HEK293T (cell line): ENCODE measurements at regions not wholly inside any gene's neighbourhood (a gene's known extent, or its start where the extent isn't known, plus 50 kb on each side); places are given as distances from the start of the nearest gene placed in this dataset.
"Not testable (repeated sequence)": the region's sequence is repeated elsewhere in the genome, so short reads cannot be mapped to it uniquely, and the experiment has no call there.

Source experiments
- CTCF ChIA-PET: fragments of 350-600 bp; formaldehyde crosslinking; extraction: SDS; loops from one replicate; lab custom pipeline; 2021; ENCODE audit warnings: antibody characterized with exemption, inconsistent platforms; lab: Yijun Ruan, JAX
- POLR2A ChIA-PET: fragments of 350-600 bp; formaldehyde crosslinking; extraction: SDS; loops from one replicate; lab custom pipeline; 2020; ENCODE audit warnings: antibody characterized with exemption, inconsistent platforms; lab: Yijun Ruan, JAX
- DNase-seq: peaks from one replicate; pipeline ENCODE4 v3.0.0; 2012; ENCODE audit warnings: mixed read lengths; ENCODE audit errors: extremely low spot score
- ARNT ChIP-seq: fragments of 450-650 bp; IDR thresholded peaks from 2 replicates; pipeline ENCODE4 v1.6.1; 2017; ENCODE audit warnings: mild to moderate bottlenecking
- BHLHE40 ChIP-seq: fragments of 450-650 bp; IDR thresholded peaks from 2 replicates; pipeline ENCODE4 v1.6.1; 2016; ENCODE audit warnings: mild to moderate bottlenecking, moderate library complexity, borderline replicate concordance
- CTBP1 ChIP-seq: fragments of 450-650 bp; IDR thresholded peaks from 2 replicates; pipeline ENCODE4 v1.6.1; 2016; ENCODE audit warnings: borderline replicate concordance
- ELF4 ChIP-seq: fragments of 450-650 bp; IDR thresholded peaks from 2 replicates; pipeline ENCODE4 v1.6.1; 2017; ENCODE audit warnings: antibody characterized with exemption
- FOXA1 ChIP-seq: fragments of 450-650 bp; IDR thresholded peaks from 2 replicates; pipeline ENCODE4 v1.6.1; 2016; ENCODE audit warnings: mild to moderate bottlenecking
- FOXK2 ChIP-seq: fragments of 450-650 bp; IDR thresholded peaks from 2 replicates; pipeline ENCODE4 v1.6.1; 2016; ENCODE audit warnings: mild to moderate bottlenecking
- FOXM1 ChIP-seq: fragments of 450-650 bp; IDR thresholded peaks from 2 replicates; pipeline ENCODE4 v1.6.1; 2017; ENCODE audit warnings: mild to moderate bottlenecking, borderline replicate concordance
- HDGF ChIP-seq: fragments of 450-650 bp; IDR thresholded peaks from 2 replicates; pipeline ENCODE4 v1.6.1; 2017; ENCODE audit warnings: antibody characterized with exemption, borderline replicate concordance
- L3MBTL2 ChIP-seq: fragments of 450-650 bp; conservative IDR thresholded peaks from 2 replicates; pipeline ENCODE4 v1.6.1; 2016; ENCODE audit warnings: mild to moderate bottlenecking
- LEF1 ChIP-seq: fragments of 450-650 bp; IDR thresholded peaks from 2 replicates; pipeline ENCODE4 v1.6.1; 2017; ENCODE audit warnings: mild to moderate bottlenecking, borderline replicate concordance
- NFRKB ChIP-seq: fragments of 450-650 bp; IDR thresholded peaks from 2 replicates; pipeline ENCODE4 v1.6.1; 2016; ENCODE audit warnings: mild to moderate bottlenecking, moderate library complexity
- PKNOX1 ChIP-seq: fragments of 450-650 bp; IDR thresholded peaks from 2 replicates; pipeline ENCODE4 v1.6.1; 2016
- SP1 ChIP-seq: fragments of 450-650 bp; IDR thresholded peaks from 2 replicates; pipeline ENCODE4 v1.6.1; 2017
- SUZ12 ChIP-seq: fragments of 450-650 bp; IDR thresholded peaks from 2 replicates; pipeline ENCODE4 v1.6.1; 2016; ENCODE audit warnings: mild to moderate bottlenecking
- TARDBP ChIP-seq: fragments of 450-650 bp; IDR thresholded peaks from 2 replicates; pipeline ENCODE4 v1.6.1; 2016
- ZNF384 ChIP-seq: fragments of 450-650 bp; IDR thresholded peaks from 2 replicates; pipeline ENCODE4 v1.6.1; 2016

DNA sequence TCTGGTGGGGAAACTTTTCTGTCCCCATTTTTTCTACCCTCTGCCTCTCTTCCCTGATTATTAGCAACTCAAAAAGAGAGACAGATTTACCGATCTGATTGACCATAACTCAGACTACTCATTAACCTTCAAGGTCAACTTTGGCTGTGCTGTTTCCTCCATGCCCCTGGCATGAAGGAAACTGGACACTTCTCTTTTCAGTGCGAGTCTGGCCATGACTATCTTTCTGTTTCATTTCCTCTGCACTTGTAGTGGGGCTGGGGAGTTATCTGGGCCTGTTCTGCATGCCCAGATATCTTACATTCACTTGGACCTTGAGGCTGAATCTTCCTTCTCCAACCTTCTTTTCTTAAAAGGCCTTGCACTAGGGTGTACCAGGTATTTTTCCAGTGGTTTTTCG, 76.9 kb upstream of the SLCO2A1 start:
- POLR2A ChIA-PET: no interaction called here
- TF ChIP-seq HDGF (no peak), ZNF384 (no peak), ARNT (no peak), ELF4 (no peak), LEF1 (no peak), L3MBTL2 (no peak), PKNOX1 (no peak), CTBP1 (no peak), SP1 (no peak), FOXM1 (no peak), SUZ12 (no peak), FOXA1 (no peak), FOXK2 (no peak)
- CTCF ChIA-PET: no interaction called here

GRCh38 chr3:134105876-134106556, 76.3 kb upstream of the SLCO2A1 start:
- ChIA-PET CTCF (no interaction called here), POLR2A (no interaction called here)
- DNase-seq: no peak
- no peak for TF ChIP-seq SP1
- no peak for TF ChIP-seq SUZ12
- no peak for TF ChIP-seq ARNT
- TF ChIP-seq CTBP1: no peak
- TF ChIP-seq ELF4: no peak
- TF ChIP-seq FOXK2: no peak
- no peak for TF ChIP-seq TARDBP
- TF ChIP-seq ZNF384: no peak
- no peak for TF ChIP-seq LEF1
- no peak for TF ChIP-seq PKNOX1
- no peak for TF ChIP-seq NFRKB
- no peak for TF ChIP-seq FOXA1
- TF ChIP-seq BHLHE40: no peak
- TF ChIP-seq L3MBTL2: no peak
- TF ChIP-seq HDGF: no peak
- no peak for TF ChIP-seq FOXM1

More for the DNA sequence above, 76.9 kb upstream of the SLCO2A1 start:
- DNase-seq: no peak

DNA sequence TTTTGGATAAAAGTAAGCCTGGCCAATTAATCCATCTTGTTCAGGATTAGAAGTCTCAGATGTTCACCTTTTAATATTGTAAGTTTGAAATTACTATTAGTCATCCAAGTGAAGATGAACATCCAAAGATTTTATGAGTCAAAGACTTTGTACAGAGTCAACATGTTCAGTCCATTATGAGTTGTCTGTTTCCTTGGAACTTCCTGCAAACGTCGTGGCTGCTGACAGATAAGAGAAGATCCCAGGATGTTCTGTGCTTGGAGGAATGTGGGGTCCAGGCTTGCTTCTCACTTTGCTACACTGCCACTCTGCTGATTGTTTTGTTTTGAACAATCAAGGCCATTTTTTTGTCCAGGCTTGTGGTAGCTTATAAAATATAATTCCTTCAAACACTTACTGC, 74.3 kb upstream of the SLCO2A1 start:
- CTCF ChIA-PET: no interaction called here
- POLR2A ChIA-PET: no interaction called here
- DNase-seq: no peak
- TF ChIP-seq SUZ12 (no peak), CTBP1 (no peak), ELF4 (no peak), FOXK2 (no peak), SP1 (no peak), ARNT (no peak), HDGF (no peak), FOXA1 (no peak), NFRKB (no peak), L3MBTL2 (no peak), LEF1 (no peak), BHLHE40 (no peak), FOXM1 (no peak)

DNA sequence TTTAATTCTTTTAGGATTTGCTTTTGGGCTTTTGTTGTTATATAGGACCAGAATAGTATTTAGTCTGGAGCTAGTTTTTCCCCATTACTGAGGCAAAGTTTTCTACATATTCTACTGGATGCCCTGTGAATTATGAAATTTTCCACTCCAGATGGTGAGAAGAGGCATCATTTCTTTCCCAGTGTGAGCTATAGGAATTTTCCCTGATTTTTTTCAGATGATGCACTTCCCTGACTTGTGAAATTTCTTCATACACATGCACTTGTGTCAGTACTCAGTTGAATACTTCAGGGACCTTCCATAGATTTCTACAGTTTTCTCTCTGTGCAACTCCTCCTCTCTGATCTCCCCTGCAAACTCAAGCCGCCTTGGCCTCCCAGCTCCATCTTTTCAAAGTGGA, 73.7 kb upstream of the SLCO2A1 start:
- CTCF ChIA-PET: interaction anchor here (0.6 kb wide), 1 partner anchor 154 kb away, joined by 3 read pairs; no protein-coding TSS in a partner anchor
- POLR2A ChIA-PET: no interaction called here
- no peak for DNase-seq
- TF ChIP-seq ELF4 (no peak), SP1 (no peak), HDGF (no peak), PKNOX1 (no peak), NFRKB (no peak), FOXK2 (no peak), SUZ12 (no peak), BHLHE40 (no peak), ARNT (no peak)

DNA sequence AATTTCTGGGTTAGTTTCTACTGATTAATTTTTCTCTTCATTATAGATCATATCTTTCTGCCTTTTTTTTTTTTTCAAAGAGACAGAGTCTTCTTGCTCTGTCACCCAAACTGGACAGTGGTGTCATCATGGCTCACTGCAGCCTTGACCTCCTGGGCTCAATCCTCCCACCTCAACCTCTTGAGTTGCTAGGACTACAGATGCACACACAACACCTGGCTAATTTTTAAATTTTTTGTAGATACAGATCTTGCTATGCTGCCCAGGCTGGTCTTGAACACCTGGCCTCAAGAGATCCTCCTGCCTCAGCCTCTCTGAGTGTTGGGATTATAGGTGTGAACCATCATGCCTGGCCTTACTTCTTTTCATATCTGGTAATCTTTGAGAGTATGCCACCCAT, 73.3 kb upstream of the SLCO2A1 start:
- TF ChIP-seq SP1: no peak
- ChIA-PET POLR2A (no interaction called here), CTCF (no interaction called here)
- DNase-seq: no peak

DNA sequence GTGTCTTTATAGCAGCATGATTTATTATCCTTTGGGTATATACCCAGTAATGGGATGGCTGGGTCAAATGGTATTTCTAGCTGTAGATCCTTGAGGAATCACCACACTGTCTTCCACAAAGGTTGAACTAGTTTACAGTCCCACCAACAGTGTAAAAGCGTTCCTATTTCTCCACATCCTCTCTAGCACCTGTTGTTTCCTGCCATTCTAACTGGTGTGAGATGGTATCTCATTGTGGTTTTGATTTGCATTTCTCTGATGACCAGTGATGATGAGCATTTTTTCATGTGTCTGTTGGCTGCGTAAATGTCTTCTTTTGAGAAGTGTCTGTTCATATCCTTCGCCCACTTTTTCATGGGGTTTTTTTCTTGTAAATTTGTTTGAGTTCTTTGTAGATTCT, 66.5 kb upstream of the SLCO2A1 start:
- CTCF ChIA-PET, DNase-seq, POLR2A ChIA-PET: not testable (repeated sequence)

DNA sequence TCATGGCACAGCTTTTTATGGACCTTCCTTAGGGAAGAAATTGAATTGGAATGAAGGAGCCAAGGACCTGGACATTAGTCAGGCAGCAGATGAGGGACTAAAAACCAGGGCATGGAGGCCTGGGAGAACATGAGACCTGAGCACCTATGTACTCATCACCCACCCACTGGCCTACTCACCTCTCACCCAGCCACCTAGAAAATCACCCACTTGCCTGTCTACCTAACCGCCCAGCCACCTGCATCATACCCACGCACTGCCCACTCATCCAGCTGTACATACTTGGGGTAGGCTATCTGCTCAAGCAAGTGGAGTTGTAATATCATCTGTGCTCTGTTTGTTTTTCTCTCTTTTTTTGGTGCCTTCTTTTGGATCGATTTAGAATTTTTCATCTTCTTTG, 65.3 kb upstream of the SLCO2A1 start:
- TF ChIP-seq HDGF: no peak
- TF ChIP-seq FOXK2: no peak
- TF ChIP-seq FOXM1: no peak
- no peak for TF ChIP-seq FOXA1
- no peak for TF ChIP-seq LEF1
- TF ChIP-seq CTBP1: no peak
- no peak for TF ChIP-seq NFRKB
- TF ChIP-seq TARDBP: no peak
- no peak for TF ChIP-seq BHLHE40
- TF ChIP-seq SP1: no peak
- no peak for TF ChIP-seq SUZ12
- TF ChIP-seq ZNF384: no peak
- no peak for TF ChIP-seq L3MBTL2
- no peak for TF ChIP-seq PKNOX1
- no peak for TF ChIP-seq ARNT
- no peak for TF ChIP-seq ELF4
- POLR2A ChIA-PET: no interaction called here
- CTCF ChIA-PET: no interaction called here
- no peak for DNase-seq
